Stimulated activated CD8-positive, alpha-beta memory T cell treated with anti-CD3 and anti-CD28 coated beads, Interleukin-12 subunit alpha, Interleukin-12 subunit beta, amount 100 ng/mL, for 4 hours (primary cell): ENCODE measurements at regions not wholly inside any gene's neighbourhood (a gene's known extent, or its start where the extent isn't known, plus 50 kb on each side); places are given as distances from the start of the nearest gene placed in this dataset.
"Not testable (repeated sequence)": the region's sequence is repeated elsewhere in the genome, so short reads cannot be mapped to it uniquely, and the experiment has no call there.

Experiments
- DNase-seq: peaks from one replicate; pipeline ENCODE4 v3.0.0-alpha.2; 2020; ENCODE audit warnings: low read depth

DNA sequence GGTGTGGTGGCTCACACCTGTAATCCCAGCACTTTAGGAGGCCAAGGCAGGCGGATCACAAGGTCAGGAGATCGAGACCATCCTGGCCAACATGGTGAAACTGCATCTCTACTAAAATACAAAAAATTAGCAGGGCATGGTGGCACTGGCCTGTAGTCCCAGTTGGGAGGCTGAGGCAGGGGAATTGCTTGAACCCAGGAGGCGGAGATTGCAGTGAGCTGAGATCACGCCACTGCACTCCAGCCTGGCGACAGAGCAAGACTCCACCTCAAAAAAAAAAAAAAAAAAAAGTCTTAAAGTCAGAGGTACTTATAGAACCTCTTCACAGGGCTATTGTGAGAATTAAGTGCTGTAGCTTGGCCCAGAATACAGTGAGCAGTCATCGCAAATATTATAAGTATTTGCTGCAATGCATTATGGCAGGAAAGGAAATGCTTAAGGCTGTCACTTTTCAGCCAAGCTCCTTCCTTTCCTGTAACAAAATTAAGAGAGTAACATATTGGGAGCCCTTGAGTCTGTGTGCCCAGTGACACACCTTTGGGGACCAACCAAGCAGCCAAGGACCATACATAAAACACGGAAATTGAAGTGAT is 110.9 kb upstream of the HAND1 start:
- not testable (repeated sequence) for DNase-seq

DNA sequence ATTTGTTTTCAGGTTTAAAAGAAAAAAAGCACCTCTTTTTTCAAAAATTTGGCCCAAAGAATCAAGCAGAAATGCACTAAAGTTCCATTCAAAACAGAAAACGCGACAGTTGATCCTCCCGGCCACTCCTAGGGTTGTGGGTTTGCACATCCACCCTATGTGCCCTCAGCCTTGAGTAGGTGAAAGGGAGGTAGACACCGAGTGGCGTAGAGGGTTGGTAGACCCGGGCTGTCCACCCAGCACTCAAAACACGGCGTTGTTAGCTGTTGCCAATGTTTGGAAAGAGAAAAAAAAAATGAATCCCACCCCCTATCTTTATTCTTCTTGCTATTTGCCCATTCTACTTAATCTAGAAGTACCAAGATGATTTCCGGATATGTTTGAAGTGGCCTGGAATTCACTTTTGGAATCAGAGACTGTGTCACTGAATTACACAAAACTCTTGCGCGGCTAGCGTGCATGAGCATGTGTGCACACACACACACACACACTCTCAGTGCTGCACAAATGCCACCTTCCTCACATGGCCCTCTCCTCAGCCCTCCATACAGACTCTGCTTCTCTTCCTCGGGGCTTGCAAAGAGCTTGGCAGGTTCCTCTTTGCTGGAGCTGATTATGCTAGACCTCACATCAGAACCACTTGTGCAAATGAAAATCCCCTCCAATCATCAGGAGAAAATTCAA is 110.2 kb upstream of the HAND1 start:
- DNase-seq = no peak

DNA sequence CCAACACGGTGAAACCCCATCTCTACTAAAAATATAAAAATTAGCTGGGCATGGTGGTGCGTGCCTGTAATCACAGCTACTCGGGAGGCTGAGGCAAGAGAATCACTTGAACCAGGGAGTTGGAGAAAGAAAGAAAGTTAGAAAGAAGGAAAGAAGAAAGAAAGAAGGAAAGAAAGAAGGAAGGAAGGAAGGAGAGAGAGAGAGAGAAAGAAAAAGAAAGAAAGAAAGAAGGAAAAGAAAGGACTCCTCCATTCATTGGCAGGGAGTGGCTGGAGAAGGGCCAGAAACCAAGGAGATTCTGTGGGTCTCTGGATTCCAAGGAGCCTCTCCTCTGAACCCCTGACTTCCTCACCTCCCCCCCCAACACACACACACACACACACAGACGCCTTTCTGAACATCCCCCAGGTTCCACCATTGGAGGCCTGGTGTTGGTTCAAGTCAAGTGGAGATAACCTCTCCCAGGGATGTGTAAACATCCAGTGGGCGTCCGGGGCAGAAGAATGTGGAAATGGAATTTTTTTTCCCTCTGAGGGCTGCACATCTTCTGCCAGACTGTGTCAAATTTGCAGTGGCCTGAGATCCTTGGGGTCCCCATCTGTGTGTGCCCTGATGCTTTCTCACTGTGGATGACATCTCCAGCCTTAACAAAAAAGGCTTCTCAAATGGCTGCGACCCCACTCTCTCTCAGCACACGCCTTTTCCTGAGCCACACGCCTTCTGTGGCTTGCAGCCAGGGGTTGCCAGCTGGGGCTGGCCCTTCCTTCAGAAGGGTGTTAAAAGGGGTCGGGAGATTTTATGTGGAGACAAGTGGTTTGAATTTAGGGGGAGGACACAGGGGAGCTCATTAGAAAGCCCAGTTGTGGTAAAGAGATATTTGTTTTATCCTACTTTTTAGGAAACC is 109.3 kb upstream of the HAND1 start:
- no peak for DNase-seq

DNA sequence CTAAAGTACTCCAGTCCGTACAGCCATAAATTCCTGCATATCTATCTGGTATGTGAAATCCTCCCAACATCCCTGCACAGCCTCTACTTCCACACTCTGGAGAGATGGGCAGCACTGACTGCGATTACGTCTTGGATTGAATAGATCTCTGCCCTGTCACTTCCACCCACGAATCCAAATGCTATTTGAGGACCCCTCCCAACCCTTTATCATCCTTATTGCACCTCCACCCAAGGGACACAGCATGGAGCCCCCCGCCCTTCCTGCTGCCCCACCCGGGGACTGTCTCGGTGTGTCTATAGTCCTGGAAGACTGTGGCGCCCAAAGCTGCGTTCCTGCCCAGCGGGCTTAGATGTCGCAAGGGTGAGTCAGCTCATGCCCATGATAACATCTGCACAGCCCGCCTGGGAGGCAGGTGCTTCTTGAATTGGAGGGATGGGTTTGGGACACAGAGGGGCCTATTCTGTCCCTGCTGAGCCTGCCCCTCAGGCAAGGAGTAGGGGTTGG is 105.7 kb upstream of the HAND1 start:
- no peak for DNase-seq

DNA sequence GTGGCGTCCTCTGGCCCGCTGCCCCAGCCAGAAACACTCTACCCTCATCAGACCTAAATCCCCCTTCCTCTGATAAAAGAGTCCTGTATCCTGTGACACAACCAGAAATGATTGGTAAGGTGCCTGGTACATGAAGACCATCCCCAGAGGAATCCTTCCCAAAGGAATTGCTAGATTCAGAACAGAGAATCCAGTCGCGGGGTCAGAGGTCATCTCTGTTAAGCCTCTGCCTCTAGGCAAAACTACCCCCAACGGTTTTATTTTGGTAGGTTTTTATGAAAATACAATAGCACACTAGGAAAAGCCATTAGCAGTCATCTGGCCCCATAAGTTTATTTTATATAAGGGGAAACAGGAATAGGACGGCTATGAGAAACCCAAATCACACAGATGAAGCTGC is 102.4 kb upstream of the HAND1 start:
- no peak for DNase-seq

DNA sequence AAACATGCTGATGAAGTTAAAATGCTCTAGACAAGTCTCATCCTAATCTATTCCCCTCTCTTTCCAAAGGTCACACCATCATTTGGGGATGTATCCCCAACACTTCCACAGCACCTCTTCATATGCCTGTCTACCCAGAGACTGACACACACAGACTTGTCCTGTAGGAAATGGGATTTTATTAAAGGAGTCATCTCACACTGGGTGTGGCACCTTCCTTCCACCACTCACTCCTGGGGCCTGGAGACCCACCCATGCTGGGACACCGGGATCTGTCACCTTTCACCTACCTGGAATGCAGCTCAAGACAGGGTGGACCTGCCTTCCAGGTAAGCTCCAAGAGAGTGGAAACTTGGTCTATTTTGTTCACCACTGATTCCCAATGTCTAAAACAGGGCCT is 99.4 kb upstream of the HAND1 start:
- DNase-seq = no peak

DNA sequence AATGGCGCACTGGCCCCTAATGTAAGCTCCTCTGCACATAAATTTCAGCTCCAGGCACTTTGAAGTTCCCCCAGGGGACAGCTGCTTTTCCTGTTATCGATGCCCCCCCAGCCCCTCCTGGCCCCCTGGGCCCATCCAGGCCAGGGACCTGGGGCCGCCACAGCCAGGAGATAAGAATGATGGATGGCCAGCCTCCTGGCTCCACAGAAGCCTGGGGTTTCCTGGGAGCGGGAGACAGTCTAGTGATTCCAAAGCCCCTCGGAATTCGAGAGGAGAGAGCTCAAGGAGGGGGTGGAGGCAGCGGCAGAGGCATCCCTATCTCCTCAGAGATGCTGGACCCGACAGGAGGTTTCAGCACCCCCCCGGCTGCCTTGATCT is 98.4 kb upstream of the HAND1 start:
- no peak for DNase-seq

DNA sequence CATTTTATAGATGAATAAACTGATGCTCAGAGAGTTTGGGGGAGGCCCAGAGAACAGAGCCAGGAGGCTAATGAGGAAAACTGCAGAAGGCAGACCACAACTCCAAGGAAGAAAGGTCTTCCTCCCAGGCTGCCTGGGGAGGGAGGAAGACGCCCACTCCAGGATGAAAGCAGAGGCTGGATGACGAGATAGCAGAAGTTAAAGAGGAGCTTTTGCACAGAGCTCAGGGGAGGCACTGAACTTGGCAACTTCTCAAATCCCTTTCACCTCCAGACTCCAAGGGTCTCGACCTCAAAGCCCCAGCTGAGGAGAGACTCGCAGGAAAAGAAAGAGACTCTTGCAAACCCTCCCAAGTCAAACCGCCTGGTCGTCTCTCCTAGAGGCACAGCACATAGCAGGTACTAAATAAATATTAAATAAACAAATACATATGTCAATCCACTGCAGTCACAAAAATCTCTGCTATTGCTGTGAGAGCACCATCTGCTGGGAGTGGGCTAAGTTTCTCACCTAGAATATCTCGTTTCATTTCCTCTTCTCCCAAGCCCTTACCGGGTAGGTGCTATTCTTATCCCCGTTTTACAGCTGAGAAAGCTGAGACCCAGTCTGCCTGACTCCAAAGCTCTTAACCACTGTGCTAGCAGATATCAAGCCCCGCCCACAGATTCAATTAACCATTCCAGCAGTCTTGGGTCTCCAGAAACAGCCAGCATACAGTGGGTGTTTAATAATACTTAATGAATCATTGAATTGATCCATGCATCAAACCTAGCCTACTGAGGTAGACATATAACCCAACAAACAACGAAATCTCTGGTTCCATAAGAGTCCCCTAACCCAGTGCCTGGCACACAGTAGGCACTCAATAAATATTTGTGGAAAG is 97.8 kb upstream of the HAND1 start:
- DNase-seq = no peak

DNA sequence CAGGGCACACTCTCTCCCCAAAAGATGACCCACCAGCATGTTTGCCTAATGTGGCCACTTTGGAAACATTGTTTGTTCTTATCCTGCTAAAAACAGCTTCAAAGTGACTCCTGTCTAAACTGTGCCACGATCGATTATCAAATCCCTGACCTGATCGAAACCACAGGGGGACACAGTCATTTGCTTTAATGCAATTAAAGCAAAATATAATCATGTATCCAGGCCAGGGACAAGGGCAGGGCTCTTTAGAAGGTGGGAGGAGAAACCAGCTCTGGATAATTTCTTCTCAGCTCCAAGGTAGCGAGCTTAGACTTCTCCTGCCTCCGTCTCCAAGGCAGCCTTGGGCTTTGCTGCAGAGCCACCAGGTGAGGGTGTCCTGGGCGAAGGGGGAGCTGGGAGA is 95.0 kb upstream of the HAND1 start:
- no peak for DNase-seq

DNA sequence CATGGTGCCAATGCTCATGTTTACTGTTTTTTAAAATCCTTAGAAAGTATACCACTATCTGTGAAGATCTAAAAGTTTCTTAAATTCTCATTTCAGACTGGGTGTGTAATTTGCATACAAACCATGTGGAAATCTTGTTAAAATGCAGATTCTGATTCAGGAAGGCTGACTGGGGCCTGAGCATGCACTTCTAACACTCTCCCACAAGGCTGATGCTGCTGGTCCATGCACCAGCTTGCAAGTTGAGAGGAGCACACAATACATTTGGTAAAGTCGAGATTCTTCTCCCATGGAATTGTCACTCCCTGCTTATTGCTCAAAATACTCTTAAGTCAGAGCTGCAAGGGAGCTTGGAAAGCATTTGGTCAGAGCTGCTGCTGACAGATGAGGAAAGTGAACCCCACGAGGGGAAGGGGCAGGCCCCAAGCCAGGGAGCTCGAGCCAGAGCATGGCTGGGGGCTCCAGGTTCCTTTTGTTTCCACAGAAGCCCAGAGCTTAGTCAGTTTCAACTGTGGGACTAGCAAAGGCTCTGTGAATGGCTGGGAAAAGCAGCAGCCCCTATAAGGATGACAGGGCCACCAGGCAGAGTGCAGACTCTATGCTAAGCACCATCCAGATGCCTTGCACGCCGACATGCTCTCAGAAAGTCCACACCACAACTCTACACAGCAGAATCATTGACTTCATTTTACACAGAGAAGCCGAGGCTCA is 93.5 kb upstream of the HAND1 start:
- DNase-seq = no peak

DNA sequence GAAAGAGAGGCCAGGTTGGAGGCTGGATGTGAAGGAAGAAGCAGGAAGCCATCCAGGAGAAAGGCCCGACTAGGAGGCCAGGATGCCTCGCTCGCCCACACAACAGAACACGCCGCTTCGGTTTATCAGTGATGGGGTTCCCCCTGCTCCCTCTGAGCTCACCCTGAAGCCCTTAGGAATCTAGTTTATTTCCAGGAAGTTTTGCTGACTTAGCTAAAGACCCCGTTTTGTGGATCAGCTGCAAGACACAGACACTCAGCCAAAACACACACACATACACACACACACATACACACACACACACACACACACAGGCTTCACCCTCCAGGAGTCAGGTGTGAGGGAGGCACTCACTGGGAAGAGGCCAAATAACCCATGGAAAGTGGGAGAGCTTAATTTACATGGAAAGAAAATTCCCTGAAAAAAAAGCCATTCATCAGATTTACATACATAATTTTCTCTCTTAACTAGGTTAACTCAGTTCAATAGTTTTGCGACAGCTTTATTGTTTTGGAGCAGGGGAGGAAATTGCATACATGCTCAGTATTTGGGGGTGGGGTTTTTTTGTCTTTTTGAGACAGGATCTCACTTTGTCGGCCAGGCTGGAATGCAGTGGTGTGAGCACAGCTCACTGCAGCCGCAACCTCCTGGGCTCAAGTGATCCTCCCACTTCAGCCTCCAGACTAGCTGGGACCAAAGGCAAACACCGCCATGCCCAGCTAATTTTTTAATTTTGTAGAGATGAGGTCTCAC is 92.7 kb upstream of the HAND1 start:
- DNase-seq = no peak

DNA sequence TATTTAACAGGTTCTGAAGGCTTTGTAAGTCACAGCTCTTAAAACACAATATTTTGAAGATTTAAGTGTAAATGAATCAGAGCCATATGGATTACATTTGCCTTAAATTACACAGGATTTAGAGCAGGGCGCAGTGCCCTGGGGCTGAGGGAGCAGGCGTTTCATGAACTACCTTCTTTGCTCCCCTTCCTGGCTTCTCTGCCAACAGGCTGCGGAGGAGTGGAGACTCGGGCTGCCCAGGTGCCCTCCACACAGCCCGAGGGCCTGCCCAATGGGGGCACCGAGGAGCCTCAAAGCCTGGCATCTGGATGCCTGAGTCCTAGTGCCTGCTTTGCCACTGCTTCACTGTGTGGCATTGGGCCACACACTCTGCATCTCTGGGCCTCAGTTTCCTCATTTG is 90.6 kb upstream of the HAND1 start:
- DNase-seq = no peak

DNA sequence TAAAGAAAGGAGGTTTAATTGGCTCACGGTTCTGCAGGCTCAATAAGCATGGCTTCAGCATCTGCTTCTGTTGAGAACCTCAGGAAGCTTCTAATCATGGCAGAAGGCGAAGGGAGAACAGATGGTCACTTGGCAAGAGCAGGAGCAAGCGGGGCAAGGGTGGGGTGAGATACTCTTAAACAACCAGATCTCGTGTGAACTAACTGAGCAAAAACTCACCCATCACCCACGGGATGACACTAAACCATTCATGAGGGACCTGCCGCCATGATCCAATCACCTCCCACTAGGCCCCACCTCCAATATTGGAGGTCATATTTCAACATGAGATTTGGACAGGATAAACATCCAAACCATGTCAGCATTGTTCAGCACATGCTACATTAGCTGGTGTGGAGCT is 89.1 kb upstream of the HAND1 start:
- DNase-seq = no peak

DNA sequence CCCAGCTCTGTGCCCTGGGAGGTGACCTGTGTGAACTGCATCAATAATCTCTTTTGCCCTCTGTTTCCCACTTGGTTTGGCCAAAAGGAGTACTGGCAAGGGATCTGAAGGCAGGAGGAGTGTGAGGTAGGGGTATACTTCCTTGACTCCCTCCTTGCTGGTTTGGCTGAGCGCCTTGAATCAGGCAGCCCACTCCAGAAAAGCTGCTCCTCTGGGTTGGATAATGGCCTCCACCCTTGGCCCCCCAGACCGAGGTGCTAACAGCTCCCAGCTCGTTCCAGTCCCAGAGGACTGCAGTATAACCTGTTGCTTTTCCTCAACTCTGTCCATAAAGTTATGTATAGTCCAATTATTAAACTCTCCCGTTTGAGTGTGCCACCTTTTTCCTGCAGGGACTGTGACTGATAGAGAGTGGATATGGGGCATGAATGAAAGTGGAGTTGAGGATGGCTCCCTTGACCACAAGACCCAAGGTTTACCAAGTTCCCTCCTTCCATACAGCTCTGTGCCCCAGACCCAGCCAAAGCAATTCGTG is 88.2 kb upstream of the HAND1 start:
- no peak for DNase-seq

DNA sequence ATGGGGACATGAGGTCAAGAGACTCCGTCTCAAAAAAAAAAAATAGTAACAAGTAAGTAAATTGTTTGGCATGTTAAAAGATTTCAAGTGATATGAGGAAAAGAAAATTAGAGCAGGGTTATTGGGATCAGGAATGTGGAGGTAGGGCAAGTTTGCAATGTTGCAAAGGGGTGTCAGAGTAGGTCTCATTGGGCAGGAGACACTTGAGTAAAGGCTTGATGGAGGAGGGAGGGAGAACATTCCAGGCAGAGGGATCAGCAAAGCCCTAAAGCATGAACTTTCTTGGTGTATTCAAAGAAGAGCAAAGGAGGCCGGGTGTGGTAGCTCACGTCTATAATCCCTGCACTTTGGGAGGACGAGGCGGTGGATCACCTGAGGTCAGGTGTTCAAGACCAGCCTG is 87.1 kb upstream of the HAND1 start:
- no peak for DNase-seq

DNA sequence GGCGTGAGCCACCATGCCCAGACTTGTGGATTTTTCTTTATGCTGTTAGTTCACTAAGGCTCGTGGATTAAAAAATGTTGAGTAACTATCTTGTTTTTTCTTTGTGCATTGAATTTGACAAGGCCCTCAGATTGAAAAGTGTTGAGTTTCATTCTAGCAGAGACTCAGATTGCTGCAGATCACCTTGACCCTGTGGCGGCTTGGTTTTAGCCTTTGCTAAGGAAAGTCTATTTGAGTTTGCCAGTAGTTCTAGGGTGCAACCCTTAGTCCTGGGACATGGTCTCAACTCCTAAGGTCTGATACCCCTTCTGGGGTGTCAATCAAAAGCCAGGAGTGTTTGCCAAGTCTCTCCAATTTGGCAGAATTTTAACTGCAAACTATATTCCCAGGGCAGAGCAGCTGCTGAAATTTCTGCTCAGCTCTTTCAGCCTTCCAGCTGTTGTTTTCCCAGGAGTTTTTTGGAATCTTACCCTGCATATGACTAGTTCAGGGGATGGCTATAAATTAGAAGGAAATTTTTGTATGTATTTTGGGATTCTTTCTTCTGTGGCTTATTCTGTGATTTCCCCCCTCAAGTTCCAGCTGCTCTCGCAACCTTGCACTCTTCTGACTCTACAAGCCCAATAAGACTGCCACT is 84.3 kb upstream of the HAND1 start:
- DNase-seq = no peak

DNA sequence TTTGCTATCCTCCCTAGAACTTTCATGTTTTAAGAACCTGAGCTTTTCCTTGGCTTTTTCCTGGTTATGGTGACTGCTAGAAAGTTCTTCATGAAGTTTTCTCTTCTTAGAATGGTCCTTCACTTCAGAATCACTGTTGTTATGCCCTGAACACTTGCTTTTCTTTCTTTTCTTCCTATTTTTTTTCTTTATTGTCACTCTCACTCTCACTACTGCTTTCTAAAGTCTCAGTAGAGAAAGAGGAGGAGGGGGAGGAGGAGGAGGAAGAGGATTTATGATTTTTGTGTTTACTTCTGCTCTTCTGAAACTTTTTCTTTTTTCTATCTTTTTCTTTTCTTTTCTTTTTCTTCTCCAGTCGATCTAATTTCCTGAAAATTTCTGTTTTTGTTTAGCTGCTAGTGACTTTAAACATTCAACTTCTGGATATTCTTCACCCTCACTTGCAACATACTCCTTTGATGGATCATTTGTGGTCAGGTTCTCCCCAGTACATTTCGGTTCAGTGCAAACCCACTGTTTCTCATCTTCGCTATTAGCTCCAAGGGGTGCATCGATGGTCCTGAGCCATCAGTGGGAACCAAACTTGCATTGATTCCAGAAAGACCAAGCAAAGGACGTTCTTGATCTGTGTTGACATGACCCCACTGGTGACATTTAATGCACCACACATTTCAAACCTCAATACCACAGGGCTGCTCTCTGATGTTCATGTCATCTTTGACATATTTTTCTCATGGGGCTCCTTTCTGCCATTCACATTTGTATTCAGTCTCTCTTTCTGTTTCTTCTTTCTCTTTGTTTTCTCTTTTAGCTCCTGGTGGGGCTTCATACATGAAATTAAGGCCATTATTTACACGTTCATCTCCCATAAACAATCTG is 81.6 kb upstream of the HAND1 start:
- no peak for DNase-seq

DNA sequence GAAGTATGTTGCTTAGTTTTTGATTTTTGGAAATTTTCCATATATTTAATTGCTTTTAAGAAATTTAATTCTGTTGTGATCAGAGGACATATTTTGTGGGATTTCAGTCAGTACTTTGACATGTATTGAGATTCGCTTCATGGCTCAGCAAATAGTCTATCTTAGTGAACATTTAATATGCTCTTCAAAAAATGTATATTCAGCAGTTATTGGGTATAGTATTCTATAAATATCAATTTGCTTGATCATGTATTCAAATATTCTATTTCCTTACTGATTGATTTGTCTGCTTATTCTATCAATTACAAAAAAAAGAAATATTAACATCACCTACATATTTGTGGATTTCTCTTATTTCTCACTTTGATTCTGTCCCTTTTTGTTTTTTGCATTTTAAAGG is 79.5 kb upstream of the HAND1 start:
- DNase-seq = no peak

DNA sequence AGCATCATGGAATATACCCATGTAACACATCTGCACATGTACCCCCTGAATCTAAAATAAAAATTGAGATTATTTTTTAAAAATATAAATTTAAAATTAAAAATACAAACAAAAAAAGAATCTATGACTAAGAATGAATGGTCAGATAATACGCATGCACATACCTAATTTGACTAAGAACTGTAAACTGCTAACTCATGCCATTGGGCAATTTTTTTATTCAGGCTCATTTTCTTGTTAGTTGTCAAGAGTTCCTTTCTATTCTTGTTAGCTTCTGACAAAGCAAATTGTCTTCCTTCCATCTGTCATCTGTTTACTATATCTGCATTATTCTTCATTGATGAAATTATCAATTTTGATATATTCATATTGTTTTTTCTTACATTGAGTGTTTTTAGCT is 69.5 kb upstream of the HAND1 start:
- DNase-seq = no peak
